PC-3 (cell line): ENCODE measurements at regions not wholly inside any gene's neighbourhood (a gene's known extent, or its start where the extent isn't known, plus 50 kb on each side); places are given as distances from the start of the nearest gene placed in this dataset.

Experiments used
- EZH2phosphoT487 ChIP-seq: fragments of 300-600 bp; sonication (generic); IDR thresholded peaks from 2 replicates; pipeline ENCODE4 v1.6.1; 2018; ENCODE audit warnings: mild to moderate bottlenecking, antibody characterized with exemption, low read length, borderline replicate concordance
- TF ChIP-seq, protein P1 (sequence below): fragments of 300-600 bp; sonication (generic); conservative IDR thresholded peaks from 2 replicates; pipeline ENCODE4 v1.5.1; 2017; ENCODE audit warnings: antibody characterized with exemption, low read depth, mild to moderate bottlenecking, low read length

DNA sequence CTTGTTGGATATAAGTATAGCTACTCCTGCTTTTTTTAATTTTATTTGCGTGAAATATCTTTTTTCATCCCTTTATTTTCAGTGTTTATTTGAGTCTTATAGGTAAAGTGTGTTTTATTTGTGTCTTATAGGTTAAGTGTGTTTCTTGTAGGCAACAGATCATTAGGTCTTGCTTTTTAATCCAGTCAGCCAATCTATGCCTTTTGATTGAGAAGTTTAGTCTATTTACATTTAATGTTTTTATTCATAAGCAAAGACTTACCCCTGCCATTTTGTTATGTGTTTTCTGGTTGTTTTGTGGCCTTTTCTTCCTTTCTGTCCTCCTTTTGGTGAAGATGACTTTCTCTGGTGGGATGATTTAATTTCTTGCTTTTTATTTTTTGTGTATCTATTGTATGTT lies 232.0 kb downstream of the RAP2B start:
- TF ChIP-seq, protein P1, sequence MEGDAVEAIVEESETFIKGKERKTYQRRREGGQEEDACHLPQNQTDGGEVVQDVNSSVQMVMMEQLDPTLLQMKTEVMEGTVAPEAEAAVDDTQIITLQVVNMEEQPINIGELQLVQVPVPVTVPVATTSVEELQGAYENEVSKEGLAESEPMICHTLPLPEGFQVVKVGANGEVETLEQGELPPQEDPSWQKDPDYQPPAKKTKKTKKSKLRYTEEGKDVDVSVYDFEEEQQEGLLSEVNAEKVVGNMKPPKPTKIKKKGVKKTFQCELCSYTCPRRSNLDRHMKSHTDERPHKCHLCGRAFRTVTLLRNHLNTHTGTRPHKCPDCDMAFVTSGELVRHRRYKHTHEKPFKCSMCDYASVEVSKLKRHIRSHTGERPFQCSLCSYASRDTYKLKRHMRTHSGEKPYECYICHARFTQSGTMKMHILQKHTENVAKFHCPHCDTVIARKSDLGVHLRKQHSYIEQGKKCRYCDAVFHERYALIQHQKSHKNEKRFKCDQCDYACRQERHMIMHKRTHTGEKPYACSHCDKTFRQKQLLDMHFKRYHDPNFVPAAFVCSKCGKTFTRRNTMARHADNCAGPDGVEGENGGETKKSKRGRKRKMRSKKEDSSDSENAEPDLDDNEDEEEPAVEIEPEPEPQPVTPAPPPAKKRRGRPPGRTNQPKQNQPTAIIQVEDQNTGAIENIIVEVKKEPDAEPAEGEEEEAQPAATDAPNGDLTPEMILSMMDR = no peak
- no peak for TF ChIP-seq EZH2phosphoT487
